CD4-positive, alpha-beta T cell treated with Interferon gamma for 1 hour (primary cell): ENCODE measurements at regions not wholly inside any gene's neighbourhood (a gene's known extent, or its start where the extent isn't known, plus 50 kb on each side); places are given as distances from the start of the nearest gene placed in this dataset.
"Not testable (repeated sequence)": the region's sequence is repeated elsewhere in the genome, so short reads cannot be mapped to it uniquely, and the experiment has no call there.

Experiments used
- DNase-seq: peaks from one replicate; pipeline ENCODE4 v3.0.0-alpha.2; 2020

GRCh38 chr9:36521148-36521547, 51.5 kb upstream of the MELK start:
- no peak for DNase-seq

- DNase-seq: no peak
Observed at GRCh38 chr9:36517131-36517530, 55.6 kb upstream of the MELK start.

- DNase-seq: no peak
Observed at GRCh38 chr9:36504156-36504555, 68.5 kb upstream of the MELK start.

GRCh38 chr9:36503172-36504088, 69.3 kb upstream of the MELK start:
- no peak for DNase-seq

- DNase-seq: no peak
Observed at GRCh38 chr9:36501727-36502126, 71.0 kb upstream of the MELK start.

- DNase-seq: not testable (repeated sequence)
Observed at GRCh38 chr9:36500931-36501330, 71.8 kb upstream of the MELK start.

GRCh38 chr9:36499174-36499890, 73.4 kb upstream of the MELK start:
- no peak for DNase-seq

- peak; percentile 32 for DNase-seq
Observed at GRCh38 chr9:36493564-36493963, 79.1 kb upstream of the MELK start.

GRCh38 chr9:36492865-36493264, 79.8 kb upstream of the MELK start:
- no peak for DNase-seq

GRCh38 chr9:36489453-36489852, 83.2 kb upstream of the MELK start:
- no peak for DNase-seq

GRCh38 chr9:36488389-36488756, 84.3 kb upstream of the MELK start:
- DNase-seq: no peak

- peak; percentile 95 for DNase-seq
Observed at GRCh38 chr9:36487482-36488388, 85.0 kb upstream of the MELK start.

GRCh38 chr9:36486933-36487481, 85.7 kb upstream of the MELK start:
- peak; percentile 48 for DNase-seq

GRCh38 chr9:36486329-36486932, 86.3 kb upstream of the MELK start:
- no peak for DNase-seq

GRCh38 chr9:36485647-36486328, 85.7 kb upstream of the RNF38 start:
- DNase-seq: no peak

- no peak for DNase-seq
Observed at GRCh38 chr9:36484124-36484523, 84.1 kb upstream of the RNF38 start.

GRCh38 chr9:36479101-36479500, 79.0 kb upstream of the RNF38 start:
- DNase-seq: no peak

GRCh38 chr9:36471359-36471758, 71.3 kb upstream of the RNF38 start:
- no peak for DNase-seq

- DNase-seq: peak; percentile 58
Observed at GRCh38 chr9:36470643-36471290, 70.7 kb upstream of the RNF38 start.

GRCh38 chr9:36463467-36463866, 63.4 kb upstream of the RNF38 start:
- no peak for DNase-seq

- no peak for DNase-seq
Observed at GRCh38 chr9:36462245-36462644, 62.2 kb upstream of the RNF38 start.
